HEK293 (cell line): ENCODE measurements at regions not wholly inside any gene's neighbourhood (a gene's known extent, or its start where the extent isn't known, plus 50 kb on each side); places are given as distances from the start of the nearest gene placed in this dataset.
A peak's percentile ranks its signal among the peaks of the same experiment; 100 is the strongest.

ENCODE experiments used
- CTCF ChIA-PET: fragments of 350-600 bp; formaldehyde crosslinking; extraction: SDS; loops from one replicate; lab custom pipeline; 2021; ENCODE audit warnings: antibody characterized with exemption; lab: Yijun Ruan, JAX
- POLR2A ChIA-PET: fragments of 300-600 bp; formaldehyde crosslinking; extraction: SDS; loops from one replicate; lab custom pipeline; 2020; ENCODE audit warnings: antibody characterized with exemption, inconsistent platforms; lab: Yijun Ruan, JAX
- H3K27ac ChIP-seq: fragments of 200-500 bp; sonication (Bioruptor generic); 2 replicates; pipeline ENCODE4 v1.5.1; 2014; ENCODE audit warnings: low read depth, low read length, control low read depth, inconsistent platforms; ENCODE audit errors: extremely low read depth
- H3K36me3 ChIP-seq, 2 experiments: fragments of 200-500 bp in 1 of 2; sonication (Bioruptor generic) in 1 of 2; 1 replicate in 1 of 2; 2 replicates in 1 of 2; pipeline ENCODE4 v1.5.1; 2014 to 2017; ENCODE audit warnings: inconsistent platforms in 2 of 2, low read length in 2 of 2; ENCODE audit not compliant: control insufficient read depth in 2 of 2, insufficient read depth in 1 of 2
- H3K4me1 ChIP-seq: fragments of 200-500 bp; sonication (Bioruptor generic); 2 replicates; pipeline ENCODE4 v1.5.1; 2014; ENCODE audit warnings: mild to moderate bottlenecking, low read length, inconsistent platforms; ENCODE audit not compliant: control insufficient read depth, insufficient read depth
- H3K4me3 ChIP-seq: 2 replicates; pipeline ENCODE4 v1.5.1; 2011; ENCODE audit warnings: low read depth, mild to moderate bottlenecking, control low read depth, low read length, moderate library complexity
- H3K9me3 ChIP-seq: fragments of 200-500 bp; sonication (Bioruptor generic); 2 replicates; pipeline ENCODE4 v1.5.1; 2014; ENCODE audit warnings: low read depth, low read length, inconsistent platforms; ENCODE audit not compliant: control insufficient read depth, insufficient read depth
- BCL11A ChIP-seq: fragments of 450-650 bp; formaldehyde crosslinking; IDR thresholded peaks from 2 replicates; pipeline ENCODE4 v1.5.1; 2016; ENCODE audit warnings: low read depth, missing biosample characterization, missing genetic modification characterization
- IKZF3 ChIP-seq: fragments of 450-650 bp; IDR thresholded peaks from 2 replicates; pipeline ENCODE4 v1.5.0; 2018; ENCODE audit warnings: missing biosample characterization, mild to moderate bottlenecking, missing genetic modification characterization, moderate library complexity
- KLF7 ChIP-seq: fragments of 450-650 bp; formaldehyde crosslinking; IDR thresholded peaks from 2 replicates; pipeline ENCODE4 v1.5.1; 2016; ENCODE audit warnings: missing biosample characterization, missing genetic modification characterization, borderline replicate concordance
- MZF1 ChIP-seq: fragments of 450-650 bp; formaldehyde crosslinking; IDR thresholded peaks from 2 replicates; pipeline ENCODE4 v1.5.1; 2017; ENCODE audit warnings: missing biosample characterization, missing genetic modification characterization, borderline replicate concordance
- TSHZ1 ChIP-seq: fragments of 450-650 bp; formaldehyde crosslinking; IDR thresholded peaks from 2 replicates; pipeline ENCODE4 v1.5.1; 2016; ENCODE audit warnings: missing biosample characterization, missing genetic modification characterization, borderline replicate concordance
- WT1 ChIP-seq: fragments of 450-650 bp; formaldehyde crosslinking; IDR thresholded peaks from 2 replicates; pipeline ENCODE4 v1.5.1; 2016; ENCODE audit warnings: missing biosample characterization, missing genetic modification characterization
- ZBTB26 ChIP-seq: fragments of 450-650 bp; formaldehyde crosslinking; optimal IDR thresholded peaks from 2 replicates; pipeline ENCODE3; 2016; ENCODE audit warnings: missing biosample characterization, mild to moderate bottlenecking, missing genetic modification characterization
- ZFHX2 ChIP-seq: fragments of 450-650 bp; formaldehyde crosslinking; conservative IDR thresholded peaks from 2 replicates; pipeline ENCODE4 v1.5.1; 2016; ENCODE audit warnings: missing biosample characterization, missing genetic modification characterization
- ZFP69B ChIP-seq: fragments of 450-650 bp; formaldehyde crosslinking; IDR thresholded peaks from 2 replicates; pipeline ENCODE4 v1.5.1; 2016; ENCODE audit warnings: missing biosample characterization, missing genetic modification characterization
- ZNF112 ChIP-seq: fragments of 450-650 bp; formaldehyde crosslinking; IDR thresholded peaks from 2 replicates; pipeline ENCODE4 v1.5.0; 2017; ENCODE audit warnings: missing biosample characterization, missing genetic modification characterization
- ZNF140 ChIP-seq: fragments of 450-650 bp; formaldehyde crosslinking; IDR thresholded peaks from 2 replicates; pipeline ENCODE4 v1.5.1; 2016; ENCODE audit warnings: missing biosample characterization, missing genetic modification characterization
- ZNF174 ChIP-seq: fragments of 450-650 bp; formaldehyde crosslinking; IDR thresholded peaks from 2 replicates; pipeline ENCODE4 v1.5.0; 2017; ENCODE audit warnings: missing biosample characterization, mild to moderate bottlenecking, missing genetic modification characterization
- ZNF175 ChIP-seq: fragments of 450-650 bp; formaldehyde crosslinking; IDR thresholded peaks from 2 replicates; pipeline ENCODE4 v1.5.1; 2016; ENCODE audit warnings: missing biosample characterization, missing genetic modification characterization
- ZNF202 ChIP-seq: fragments of 450-650 bp; formaldehyde crosslinking; IDR thresholded peaks from 2 replicates; pipeline ENCODE4 v1.5.1; 2016; ENCODE audit warnings: missing biosample characterization, missing genetic modification characterization, borderline replicate concordance
- ZNF391 ChIP-seq: fragments of 450-650 bp; formaldehyde crosslinking; IDR thresholded peaks from 2 replicates; pipeline ENCODE4 v1.5.1; 2016; ENCODE audit warnings: low read depth, missing biosample characterization, missing genetic modification characterization, borderline replicate concordance
- ZXDB ChIP-seq: fragments of 450-650 bp; formaldehyde crosslinking; IDR thresholded peaks from 2 replicates; pipeline ENCODE4 v1.5.1; 2016; ENCODE audit warnings: missing biosample characterization, missing genetic modification characterization
- TF ChIP-seq, protein P1 (sequence below): fragments of 450-650 bp; formaldehyde crosslinking; IDR thresholded peaks from 2 replicates; pipeline ENCODE4 v1.5.1; 2016; ENCODE audit warnings: missing biosample characterization, missing genetic modification characterization
- TF ChIP-seq, protein P2 (sequence below): IDR thresholded peaks from 2 replicates; pipeline ENCODE4 v1.6.1; 2011; ENCODE audit warnings: mild to moderate bottlenecking, low read depth, low read length, borderline replicate concordance

GRCh38 chr5:154588091-154588774 is 110.2 kb upstream of the HAND1 start:
- ChIA-PET POLR2A (interaction anchor here (1.1 kb wide), 1 partner anchor 69 kb away, joined by 3 read pairs; no protein-coding TSS in a partner anchor), CTCF (interaction anchor here (0.6 to 4.2 kb wide), 4 partner anchors 15 to 488 kb away, joined by 3 to 15 read pairs (median 3); no protein-coding TSS in a partner anchor)
- Histone ChIP-seq H3K4me1 (peaks cover 6% of the 10 kb centered on the region; the same call in 1 of the 2 replicates), H3K4me3 (no peak overlapping the region), H3K9me3 (no peaks in the 10 kb centered on the region), H3K27ac (no peak overlapping the region), H3K36me3 (no peaks in the 10 kb centered on the region)
- TF ChIP-seq, protein P1, sequence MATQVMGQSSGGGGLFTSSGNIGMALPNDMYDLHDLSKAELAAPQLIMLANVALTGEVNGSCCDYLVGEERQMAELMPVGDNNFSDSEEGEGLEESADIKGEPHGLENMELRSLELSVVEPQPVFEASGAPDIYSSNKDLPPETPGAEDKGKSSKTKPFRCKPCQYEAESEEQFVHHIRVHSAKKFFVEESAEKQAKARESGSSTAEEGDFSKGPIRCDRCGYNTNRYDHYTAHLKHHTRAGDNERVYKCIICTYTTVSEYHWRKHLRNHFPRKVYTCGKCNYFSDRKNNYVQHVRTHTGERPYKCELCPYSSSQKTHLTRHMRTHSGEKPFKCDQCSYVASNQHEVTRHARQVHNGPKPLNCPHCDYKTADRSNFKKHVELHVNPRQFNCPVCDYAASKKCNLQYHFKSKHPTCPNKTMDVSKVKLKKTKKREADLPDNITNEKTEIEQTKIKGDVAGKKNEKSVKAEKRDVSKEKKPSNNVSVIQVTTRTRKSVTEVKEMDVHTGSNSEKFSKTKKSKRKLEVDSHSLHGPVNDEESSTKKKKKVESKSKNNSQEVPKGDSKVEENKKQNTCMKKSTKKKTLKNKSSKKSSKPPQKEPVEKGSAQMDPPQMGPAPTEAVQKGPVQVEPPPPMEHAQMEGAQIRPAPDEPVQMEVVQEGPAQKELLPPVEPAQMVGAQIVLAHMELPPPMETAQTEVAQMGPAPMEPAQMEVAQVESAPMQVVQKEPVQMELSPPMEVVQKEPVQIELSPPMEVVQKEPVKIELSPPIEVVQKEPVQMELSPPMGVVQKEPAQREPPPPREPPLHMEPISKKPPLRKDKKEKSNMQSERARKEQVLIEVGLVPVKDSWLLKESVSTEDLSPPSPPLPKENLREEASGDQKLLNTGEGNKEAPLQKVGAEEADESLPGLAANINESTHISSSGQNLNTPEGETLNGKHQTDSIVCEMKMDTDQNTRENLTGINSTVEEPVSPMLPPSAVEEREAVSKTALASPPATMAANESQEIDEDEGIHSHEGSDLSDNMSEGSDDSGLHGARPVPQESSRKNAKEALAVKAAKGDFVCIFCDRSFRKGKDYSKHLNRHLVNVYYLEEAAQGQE (tag by site-specific recombination), result no peak
- TF ChIP-seq ZNF112 (tag by site-specific recombination) (no peak), ZNF391 (no peak), KLF7 (tag by site-specific recombination) (no peak), ZFHX2 (tag by site-specific recombination) (no peak), MZF1 (tag by site-specific recombination) (no peak), ZNF140 (tag by site-specific recombination) (no peak), ZBTB26 (tag by site-specific recombination) (no peak), ZNF202 (tag by site-specific recombination) (no peak)

GRCh38 chr5:154587123-154588026 is 109.3 kb upstream of the HAND1 start:
- Histone ChIP-seq H3K4me3 (no peak overlapping the region), H3K36me3 (no peaks in the 10 kb centered on the region), H3K4me1 (peaks cover 6% of the 10 kb centered on the region; the same call in 1 of the 2 replicates), H3K27ac (no peak overlapping the region), H3K9me3 (no peaks in the 10 kb centered on the region)
- CTCF ChIA-PET, result interaction anchor here (0.6 to 4.2 kb wide), 6 partner anchors 14 to 119 kb away, joined by 3 to 15 read pairs (median 3); no protein-coding TSS in a partner anchor
- POLR2A ChIA-PET, result interaction anchor here (0.6 to 1.1 kb wide), 3 partner anchors 10 to 69 kb away, joined by 3 to 5 read pairs (median 3); no protein-coding TSS in a partner anchor
- TF ChIP-seq IKZF3 (tag by site-specific recombination) (0 out of 2 replicates have a peak, but pooled peaks have one; percentile 17), ZFP69B (tag by site-specific recombination) (no peak), ZXDB (tag by site-specific recombination) (no peak), BCL11A (tag by site-specific recombination) (no peak), ZNF175 (no peak), TSHZ1 (tag by site-specific recombination) (no peak), WT1 (no peak), ZNF174 (tag by site-specific recombination) (no peak)
- TF ChIP-seq, protein P2, sequence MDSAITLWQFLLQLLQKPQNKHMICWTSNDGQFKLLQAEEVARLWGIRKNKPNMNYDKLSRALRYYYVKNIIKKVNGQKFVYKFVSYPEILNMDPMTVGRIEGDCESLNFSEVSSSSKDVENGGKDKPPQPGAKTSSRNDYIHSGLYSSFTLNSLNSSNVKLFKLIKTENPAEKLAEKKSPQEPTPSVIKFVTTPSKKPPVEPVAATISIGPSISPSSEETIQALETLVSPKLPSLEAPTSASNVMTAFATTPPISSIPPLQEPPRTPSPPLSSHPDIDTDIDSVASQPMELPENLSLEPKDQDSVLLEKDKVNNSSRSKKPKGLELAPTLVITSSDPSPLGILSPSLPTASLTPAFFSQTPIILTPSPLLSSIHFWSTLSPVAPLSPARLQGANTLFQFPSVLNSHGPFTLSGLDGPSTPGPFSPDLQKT, result no peak
- TF ChIP-seq, protein P1 (tag by site-specific recombination), result no peak
